ENCODE measurements at regions not wholly inside any gene's neighbourhood (a gene's known extent, or its start where the extent isn't known, plus 50 kb on each side); places are given as distances from the start of the nearest gene placed in this dataset.
"Not testable (repeated sequence)": the region's sequence is repeated elsewhere in the genome, so short reads cannot be mapped to it uniquely, and the experiment has no call there.

DNA sequence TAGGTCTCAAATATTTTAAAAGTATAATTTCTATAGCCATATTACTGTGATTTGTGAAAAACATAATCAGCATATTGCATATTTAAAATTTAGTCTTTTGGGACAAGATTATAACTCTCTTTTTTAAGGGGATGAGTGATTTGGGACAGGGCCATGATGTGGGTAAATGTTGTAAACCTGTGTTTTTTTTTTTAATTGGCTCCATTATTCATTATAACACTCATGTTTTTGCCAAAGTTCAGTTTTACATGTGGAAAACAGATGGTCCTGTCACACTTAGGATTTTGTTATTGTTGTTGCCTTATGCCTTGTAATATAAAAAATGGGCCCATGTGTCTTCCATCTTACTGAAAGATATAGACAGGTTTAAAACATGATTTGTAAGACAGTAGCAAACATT lies 1413.5 kb upstream of the RAG2 start:
- DNase-seq (ENCODE audit: low read depth), result no peak

DNA sequence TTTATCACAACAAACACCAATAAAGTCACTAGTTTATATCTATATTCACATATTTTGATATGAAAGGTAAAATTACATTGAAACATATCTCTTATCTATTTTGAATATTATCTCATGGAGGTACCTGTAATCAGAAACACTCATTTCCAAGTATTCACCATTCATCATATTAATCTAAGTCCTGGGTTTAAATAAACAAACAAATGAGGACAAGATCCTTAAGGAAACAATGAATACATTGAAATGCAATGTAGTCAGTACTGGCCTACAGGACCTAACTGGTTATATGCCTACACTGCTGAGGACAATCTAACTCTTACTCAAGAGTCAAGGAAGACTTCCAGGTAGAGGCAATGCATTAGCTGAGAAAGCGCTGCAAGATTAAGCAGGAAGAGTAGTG lies 1411.9 kb upstream of the RAG2 start:
- DNase-seq (ENCODE audit: low read depth), result no peak

DNA sequence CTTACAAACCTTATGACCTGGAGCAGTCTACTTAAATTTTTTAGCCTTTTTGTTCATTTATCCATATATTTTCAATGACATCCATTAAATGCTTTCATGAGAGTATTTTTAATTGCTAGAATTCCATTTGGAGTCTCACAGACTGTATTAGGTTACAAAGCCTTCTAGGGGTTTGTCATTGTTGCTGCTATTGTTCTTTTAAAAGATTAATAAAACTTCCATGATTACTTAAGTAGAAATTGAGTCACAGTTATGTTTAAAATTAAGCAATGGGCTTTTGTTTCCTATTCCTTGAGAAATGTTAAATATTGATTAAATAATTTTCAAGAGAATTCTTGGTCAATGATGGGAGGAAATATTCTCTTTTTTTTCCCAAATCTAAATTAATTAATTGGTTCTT lies 1408.4 kb upstream of the RAG2 start:
- DNase-seq (ENCODE audit: low read depth), result no peak

DNA sequence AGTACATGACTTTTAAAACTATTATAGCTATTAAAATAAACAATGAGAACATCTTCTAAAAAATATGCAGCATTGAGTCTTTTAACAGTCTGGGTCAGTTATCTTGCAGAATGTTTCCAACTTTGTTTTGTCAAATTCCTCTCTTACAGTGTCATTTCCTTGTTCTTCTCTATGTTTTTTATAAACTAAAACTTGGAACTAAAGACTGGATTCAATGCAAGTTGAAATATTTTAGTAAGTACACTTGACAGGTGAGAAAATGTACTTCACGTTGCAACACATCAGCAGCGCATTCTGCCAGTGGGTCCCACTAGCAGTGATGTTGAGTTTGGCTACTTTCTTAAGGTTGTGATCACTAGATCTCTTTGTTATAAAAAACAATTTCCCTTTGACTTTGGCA lies 1407.6 kb upstream of the RAG2 start:
- DNase-seq (ENCODE audit: low read depth), result peak; percentile 82

DNA sequence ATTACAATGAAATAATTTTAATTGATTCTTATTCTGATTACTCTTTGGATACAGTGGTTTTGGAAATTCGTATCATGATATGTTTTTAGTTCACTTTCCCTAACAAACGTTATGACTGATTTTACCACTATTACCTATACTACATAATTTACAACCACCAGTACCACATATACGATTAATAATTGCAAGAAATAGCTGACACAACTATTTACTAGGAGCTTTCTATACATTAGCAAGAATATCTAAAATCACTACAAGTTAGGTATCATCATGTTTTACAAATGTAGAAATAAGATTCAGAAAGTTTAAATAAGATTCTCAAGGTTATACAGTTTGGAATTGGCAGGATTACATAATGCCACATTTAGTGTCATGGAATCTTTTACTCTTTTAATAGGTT lies 1401.1 kb upstream of the RAG2 start:
- DNase-seq (ENCODE audit: low read depth), result no peak

DNA sequence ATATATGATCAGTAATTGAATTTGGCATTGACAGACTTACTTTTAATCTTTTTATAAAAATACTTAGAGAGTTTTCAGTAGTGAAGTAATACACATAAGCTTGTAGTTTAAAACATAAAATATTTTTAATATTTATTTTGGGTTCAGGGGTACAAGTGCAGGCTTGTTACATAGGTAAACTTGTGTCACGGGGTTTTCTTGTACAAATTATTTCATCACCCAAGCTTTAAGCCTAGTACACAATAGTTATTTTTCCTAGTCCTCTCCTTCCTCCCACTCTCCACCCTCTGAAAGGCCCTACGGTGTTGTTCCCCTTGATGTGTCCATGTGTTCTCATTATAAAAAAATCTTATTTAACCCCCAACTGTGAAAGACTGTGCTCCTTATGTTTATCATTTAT lies 1397.8 kb upstream of the RAG2 start:
- DNase-seq (ENCODE audit: low read depth), result no peak

DNA sequence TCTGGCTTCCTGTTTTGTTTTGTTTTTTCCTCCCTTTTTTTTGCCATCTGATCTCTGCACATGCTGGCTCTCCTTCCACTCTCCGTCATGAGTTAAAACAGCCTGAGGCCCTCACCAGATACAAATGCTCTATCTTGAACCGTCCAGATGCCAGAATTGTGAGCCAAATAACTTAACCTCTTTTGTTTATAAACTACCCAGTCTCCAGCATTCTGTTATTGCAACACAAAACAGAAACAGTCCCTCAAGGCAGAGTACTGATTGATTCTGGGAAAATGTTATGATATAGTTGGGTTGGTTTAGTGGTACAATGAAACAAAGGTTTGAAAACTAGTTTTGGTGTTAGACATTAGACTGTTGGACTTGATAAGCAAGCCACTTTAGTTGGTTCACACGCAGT lies 1390.0 kb upstream of the RAG2 start:
- DNase-seq (ENCODE audit: low read depth), result peak; percentile 77

DNA sequence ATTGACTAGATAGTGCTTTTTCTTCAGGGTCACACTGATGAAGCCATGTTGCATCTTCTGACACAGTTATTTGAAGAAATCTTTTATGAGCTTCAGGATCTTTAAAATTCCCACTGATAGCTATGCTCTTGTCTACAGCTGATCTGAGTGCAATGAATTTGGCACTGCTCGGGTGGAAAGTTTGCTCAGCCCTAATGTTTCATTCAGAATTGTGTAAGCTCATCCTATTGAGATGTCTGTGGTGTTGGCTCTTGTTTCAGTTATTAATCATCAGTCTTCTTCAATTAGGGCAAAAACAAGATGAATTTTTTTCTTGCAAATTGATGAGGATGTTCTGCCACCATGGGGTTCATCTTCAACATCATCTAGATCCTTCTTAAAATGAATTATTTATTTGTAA lies 1387.0 kb upstream of the RAG2 start:
- peak; percentile 59 for DNase-seq (ENCODE audit: low read depth)

DNA sequence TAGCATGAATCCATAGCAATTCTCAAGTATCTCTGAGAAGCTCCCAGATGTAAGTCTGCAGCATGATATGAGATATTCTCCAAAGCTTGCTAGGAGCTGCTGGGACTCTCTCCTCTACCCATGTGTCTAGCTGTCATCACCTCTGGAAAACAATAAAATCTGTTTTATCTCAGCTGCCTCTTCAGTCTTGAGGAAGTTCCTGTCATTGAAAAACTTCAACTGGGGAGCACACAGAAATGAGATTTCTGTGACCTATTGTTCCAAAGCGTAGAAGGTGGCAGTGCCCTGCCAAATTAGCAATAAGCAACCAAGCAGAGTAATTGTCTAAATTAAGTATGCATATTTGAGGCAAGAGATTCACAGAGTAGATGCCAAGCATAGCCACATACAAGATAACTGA lies 1380.6 kb upstream of the RAG2 start:
- DNase-seq (ENCODE audit: low read depth), result no peak

DNA sequence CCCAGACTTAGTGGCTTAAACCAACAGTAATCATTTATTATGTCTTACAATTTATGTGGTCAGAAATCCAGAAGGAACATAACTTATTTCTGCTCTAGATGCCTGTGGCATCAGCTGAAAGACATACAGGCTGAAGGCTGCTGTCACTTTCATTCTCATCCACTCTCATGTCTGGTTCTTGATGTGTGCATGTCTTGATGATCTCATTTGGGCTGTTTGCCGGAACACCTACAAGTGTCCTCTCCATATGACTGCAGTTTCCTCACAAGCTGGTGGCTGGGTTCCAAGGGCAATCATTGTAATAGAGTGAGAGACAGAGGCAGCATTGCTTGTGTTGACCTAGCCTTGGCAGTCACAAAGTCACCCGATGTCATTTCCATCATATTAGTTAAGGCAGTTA lies 1375.9 kb upstream of the RAG2 start:
- peak; percentile 6 for DNase-seq (ENCODE audit: low read depth)

DNA sequence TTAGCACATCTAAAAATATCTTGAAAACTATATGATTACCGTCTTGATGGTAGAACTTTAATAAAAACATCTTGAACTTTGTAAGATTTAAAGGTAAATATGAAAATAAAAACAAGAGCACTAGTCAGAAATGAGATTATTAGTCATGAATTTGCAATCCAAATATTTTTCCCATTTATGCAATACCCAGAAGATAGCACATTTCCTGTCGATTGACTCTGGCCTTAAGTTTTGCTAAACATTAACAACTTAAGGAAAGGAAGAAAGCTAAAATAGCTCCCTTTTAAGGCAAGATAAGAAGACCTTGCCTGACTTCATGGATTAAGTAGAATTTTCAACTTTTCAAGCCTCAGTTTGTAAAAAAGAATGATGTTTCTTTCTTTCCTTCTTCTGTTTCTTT lies 1374.7 kb upstream of the RAG2 start:
- DNase-seq (ENCODE audit: low read depth), result peak; percentile 17

DNA sequence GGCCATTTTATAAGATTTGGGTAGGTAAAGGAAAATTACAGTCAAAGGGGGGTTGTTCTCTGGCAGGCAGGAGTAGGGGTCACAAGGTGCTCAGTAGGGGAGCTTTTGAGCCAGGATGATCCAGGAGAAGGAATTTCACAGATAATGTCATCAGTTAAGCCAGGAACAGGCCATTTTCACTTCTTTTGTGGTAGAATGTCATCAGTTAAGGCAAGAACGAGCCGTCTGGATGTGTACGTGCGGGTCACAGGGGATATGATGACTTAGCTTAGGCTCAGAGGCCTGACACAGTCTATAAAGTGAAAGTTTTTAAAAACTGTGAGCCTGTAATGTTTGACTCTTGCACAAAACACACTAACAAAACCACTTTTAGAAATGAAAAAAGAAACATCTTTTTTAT lies 1371.3 kb upstream of the RAG2 start:
- DNase-seq (ENCODE audit: low read depth), result not testable (repeated sequence)

DNA sequence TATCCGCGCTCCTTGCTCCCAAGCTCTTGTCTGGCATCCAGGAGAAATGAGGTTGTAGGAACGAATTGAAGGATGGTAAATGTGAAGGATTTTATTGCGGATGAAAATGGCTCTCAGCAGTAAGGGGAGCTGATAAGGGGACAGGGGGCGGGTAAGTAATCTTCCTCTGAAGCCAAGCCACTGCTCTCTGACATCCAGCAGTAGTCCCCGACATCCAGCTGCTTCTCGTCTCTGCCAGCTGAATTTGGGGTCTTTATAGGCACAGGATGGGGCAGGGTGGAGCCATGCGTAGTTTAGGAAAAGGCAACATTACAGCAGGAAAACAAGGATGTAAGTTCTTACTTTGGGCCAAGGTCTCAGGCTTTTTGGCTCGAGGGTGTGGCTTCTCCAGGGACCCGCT lies 1370.1 kb upstream of the RAG2 start:
- no peak for DNase-seq (ENCODE audit: low read depth)

DNA sequence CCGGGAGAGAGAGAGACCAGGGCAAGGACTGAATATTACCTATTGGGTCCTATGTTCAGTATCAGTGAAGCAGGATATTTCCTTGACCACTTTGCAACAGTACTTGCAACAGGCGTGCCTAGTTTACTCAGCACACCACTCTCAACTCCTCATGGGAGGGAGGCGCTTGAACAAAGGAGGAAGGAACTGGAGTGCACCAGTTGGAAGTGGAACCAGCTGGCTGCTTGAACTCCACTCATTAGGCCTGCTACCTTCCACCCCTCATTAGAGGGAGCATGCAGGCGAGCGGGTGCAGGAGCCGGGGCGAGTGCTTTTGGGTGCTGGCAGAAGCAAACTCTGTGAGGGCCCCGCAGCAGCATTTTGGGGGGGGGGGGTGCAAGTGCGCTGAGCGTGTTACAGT lies 1369.6 kb upstream of the RAG2 start:
- no peak for DNase-seq (ENCODE audit: low read depth)

DNA sequence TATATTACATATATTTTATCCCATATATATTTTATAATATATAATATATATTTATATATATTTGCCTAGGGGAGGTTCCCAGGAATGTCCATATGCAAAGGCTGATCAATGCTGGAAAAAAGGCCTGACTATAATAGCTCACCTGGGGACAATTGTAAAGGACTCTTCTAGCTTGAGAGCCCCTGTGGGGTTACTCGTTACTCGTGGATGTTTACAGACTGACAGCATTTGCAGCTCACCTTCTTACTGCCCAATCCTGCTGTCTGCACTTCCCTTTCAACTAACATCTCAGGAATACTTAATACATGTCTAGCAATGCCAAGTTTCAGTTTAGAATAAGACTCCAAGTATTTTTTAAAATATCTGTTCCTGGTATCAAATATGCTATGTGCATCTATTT lies 1365.4 kb upstream of the RAG2 start:
- DNase-seq (ENCODE audit: low read depth), result no peak

DNA sequence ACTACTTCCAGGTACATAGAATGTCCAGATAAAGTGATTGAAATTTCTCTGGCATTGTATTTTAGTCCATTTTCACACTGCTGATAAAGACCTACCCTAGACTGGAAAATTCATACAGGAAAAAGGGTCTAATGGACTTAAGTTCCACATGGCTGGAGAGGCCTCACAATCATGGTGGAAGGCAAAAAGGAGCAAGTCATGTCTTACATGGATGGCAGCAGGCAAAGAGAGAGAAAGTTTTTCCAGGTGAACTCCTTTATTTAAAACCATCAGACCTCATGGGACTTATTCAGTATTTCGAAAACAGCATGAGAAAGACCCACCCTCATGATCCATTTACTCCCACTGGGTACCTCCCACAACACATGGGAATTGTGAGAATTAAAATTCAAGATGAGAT lies 1359.7 kb upstream of the RAG2 start:
- DNase-seq (ENCODE audit: low read depth), result no peak

DNA sequence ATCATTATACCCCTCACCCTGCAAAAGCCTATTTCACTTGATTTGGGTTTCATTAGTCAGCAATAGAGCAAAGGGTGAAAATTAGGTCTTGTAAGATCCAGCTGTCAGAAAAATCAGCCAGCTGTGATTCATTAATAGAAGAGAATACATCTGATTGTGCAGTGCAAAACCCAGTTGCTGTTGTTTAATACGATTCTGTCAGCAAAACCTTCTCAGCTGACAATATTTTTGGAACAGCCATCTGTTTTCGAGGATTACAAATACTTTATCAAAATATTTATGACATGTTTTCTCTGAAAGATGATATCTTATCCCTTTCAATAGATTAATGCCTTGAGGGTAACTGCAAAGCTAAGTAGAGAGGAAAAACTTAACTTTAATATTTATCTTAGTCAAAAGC lies 1354.0 kb upstream of the RAG2 start:
- no peak for DNase-seq (ENCODE audit: low read depth)

DNA sequence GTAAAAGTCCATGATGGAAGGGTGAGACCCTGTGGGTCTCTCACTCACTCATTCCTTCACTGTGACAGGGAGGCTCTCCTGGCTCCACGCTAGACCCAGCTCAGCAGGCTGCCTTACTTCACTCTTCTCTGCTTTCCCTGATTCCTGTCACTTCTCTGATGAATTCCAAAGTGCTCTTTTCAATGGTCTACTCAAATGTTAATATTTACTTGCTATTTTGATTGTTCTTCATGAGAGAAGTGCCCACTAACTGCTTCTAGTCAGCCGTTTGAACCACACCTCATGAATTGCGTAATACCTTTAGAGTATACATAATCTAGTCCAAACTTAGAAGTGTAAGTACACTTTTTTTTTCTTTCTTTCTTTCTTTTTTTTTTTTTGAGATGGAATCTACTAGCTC lies 1350.2 kb upstream of the RAG2 start:
- no peak for DNase-seq (ENCODE audit: low read depth)

DNA sequence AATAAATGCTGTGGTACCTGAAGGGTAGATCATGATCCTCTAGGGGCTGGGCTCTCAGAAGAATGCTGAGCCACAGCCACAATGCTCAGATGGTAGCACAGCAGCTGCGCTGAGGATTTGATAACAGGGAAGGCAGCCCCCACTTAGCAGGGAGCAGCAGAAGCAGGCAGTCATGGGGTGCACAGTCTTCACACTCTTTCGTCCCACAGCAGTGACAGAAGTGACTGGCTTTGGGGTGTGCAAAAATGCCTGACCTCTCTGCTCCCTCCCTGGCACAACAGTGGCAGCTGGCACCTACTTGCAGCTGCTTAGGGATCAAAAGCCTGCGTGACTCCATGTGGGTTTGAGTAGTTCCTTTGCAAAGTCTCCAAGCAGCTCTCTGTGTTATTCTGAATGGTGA lies 1349.8 kb upstream of the RAG2 start:
- DNase-seq (ENCODE audit: low read depth), result no peak

DNA sequence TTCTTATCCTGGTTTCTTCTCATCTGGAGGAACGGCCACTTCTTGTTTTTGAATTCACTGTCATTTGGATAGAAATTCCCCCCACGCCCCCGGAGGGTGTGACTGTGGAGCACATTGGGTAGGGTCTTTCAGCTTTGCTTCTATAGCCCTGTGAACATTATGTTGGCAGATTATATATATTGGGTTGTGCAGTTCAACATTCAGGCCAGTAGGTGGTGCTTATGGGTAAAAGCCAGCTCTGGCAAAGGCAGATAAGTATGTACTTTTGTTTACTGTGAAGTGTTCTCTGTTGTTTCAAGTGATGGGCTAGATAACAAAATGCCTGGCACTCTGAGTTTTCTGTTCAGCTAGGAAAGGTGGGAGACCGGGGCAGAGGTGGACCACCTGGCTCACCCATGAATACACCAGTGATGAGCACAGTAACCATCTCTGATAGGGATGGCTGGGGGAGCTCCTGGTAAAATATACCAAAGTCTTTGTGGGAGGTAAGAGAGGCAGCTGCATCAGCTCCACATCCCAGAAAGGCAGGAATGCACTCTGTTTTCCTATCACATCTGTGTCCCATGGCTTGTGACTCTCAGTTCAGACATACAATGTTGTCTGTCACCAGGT lies 1348.2 kb upstream of the RAG2 start:
- peak; percentile 46 for DNase-seq (ENCODE audit: low read depth)

DNA sequence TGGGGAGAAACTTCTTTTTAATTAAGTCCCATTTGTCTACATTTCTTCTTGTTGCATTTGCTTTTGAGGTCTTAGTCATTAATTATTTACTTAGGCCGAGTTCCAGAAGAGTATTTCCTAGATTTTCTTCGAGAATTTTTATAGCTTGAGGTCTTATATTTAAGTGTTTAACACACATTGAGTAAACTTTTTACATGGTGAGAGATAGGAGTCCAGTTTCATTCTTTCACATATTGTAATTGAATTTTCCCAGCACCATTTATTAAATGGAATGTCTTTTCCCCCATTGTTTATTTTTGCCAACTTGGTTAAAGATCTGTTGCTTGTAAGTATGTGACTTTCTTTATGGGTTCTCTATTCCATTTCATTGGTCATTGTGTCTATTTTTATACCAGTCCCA lies 1344.0 kb upstream of the RAG2 start:
- DNase-seq (ENCODE audit: low read depth), result peak; percentile 78

DNA sequence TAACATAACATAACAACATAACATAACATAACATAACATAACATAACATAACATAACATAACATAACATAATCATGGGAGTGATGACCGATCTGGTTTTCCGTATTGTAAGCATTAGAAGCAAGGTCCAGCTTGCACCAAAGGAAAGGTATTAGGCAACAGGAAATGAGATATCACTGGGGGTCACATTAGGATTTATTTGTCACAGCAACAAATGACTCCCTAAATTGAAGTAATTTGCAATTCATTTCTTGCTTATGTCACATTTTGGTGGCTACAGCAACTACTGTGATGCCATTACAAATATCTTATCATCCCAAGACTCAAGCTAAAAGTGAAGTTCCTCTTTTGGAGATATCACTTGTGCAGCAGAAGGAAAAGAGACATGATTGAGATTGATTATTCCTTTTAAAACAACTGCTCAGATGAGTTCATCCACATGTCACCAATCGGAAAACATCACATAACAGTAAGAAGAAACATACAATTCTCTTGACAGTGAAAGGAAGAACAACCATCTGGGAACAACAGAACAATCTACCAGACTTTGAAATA lies 1331.1 kb upstream of the RAG2 start:
- DNase-seq (ENCODE audit: low read depth), result no peak

DNA sequence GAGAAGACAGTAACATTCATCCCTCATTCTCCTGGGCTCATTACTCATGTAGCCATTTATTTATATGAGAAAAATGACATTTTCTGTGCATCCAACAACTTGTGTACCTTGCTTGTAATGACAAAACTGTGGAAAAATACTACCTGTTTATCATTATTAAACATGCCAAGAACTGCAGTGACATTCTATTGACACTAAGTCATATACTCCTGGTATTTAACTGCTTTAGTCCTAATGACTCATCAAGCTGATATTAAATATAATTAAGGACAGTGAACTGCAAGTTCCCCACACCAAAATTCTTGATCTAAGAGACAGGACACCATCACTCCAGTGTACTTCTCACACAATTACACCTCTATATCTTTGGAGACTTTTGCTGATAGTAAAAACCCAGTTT lies 1328.7 kb upstream of the RAG2 start:
- DNase-seq (ENCODE audit: low read depth), result peak; percentile 15

DNA sequence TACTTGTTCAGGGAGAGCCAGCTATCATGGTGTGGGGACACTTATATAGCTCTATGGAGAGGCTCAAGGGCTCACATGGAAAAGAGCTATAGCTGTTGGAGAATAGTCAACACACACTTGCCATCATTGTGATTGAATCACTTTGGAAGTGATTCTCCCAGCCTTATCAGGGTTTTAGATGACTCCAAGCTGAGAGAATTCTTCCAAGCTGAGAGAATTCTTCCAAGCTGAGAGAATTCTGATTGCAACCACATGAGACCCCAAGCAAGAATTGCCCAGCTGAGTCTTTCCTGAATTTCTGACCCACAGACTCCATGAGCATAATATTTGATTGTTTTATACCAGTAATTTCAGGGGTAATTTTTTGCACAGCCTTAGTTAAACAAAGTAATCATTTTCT lies 1318.3 kb upstream of the RAG2 start:
- no peak for DNase-seq (ENCODE audit: low read depth)

DNA sequence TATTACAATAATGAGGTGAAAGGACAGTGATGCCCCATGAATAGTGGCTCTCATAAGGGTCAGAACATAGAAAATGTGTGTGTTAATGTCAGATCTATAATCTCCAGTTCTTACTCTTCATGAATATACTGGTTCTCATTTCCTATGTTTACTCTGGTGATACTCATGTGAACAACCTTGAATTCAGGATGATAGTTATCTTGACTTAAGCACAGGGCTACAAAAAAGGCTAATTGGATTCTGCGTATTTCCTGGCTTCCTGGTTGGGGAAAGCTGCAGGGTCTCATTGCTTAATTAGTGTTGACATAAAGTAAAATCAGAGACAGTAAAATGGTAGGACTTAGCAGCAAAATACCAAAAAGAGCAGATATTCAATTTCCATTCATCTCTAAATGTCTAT lies 1316.8 kb upstream of the RAG2 start:
- DNase-seq (ENCODE audit: low read depth), result no peak

All from EH (cell line).